ENCODE measurements at regions not wholly inside any gene's neighbourhood (a gene's known extent, or its start where the extent isn't known, plus 50 kb on each side); places are given as distances from the start of the nearest gene placed in this dataset.

DNA sequence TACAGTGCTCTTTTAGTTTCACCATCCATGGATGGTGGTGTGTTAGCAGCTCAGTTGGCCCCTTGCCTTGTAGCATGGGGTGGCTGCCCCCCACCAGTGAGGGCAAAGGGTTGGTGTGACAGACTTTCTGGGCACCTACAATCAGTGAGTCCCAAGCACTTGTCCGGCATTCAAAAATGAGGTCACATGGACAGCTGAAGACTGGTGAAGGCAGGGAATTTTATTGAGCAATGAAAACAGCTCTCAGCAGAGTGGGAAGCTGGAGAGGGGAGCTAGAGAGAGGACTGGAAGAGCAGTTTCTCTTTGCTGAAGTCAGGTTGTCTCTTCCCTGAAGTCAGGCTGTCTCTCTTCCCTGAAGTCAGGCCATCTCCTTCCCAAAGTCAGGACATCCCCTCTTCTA, 1053.2 kb downstream of the SLITRK1 start:
- no peak overlapping the region for H3K4me3 Mint-ChIP-seq
- H3K27ac Mint-ChIP-seq = no peak overlapping the region
- no peaks in the 10 kb centered on the region for H3K27me3 Mint-ChIP-seq (ENCODE audit: low read depth)
- no peak for DNase-seq
- H3K36me3 Mint-ChIP-seq (ENCODE audit: low read depth) = no peaks in the 10 kb centered on the region
- ChIA-PET POLR2A (no interaction called here), CTCF (no interaction called here)
- H3K9me3 Mint-ChIP-seq (ENCODE audit: insufficient read depth) = peaks cover 11% of the 10 kb centered on the region
- no peaks in the 10 kb centered on the region for H3K4me1 Mint-ChIP-seq (ENCODE audit: low read depth)
- no peak for ATAC-seq

DNA sequence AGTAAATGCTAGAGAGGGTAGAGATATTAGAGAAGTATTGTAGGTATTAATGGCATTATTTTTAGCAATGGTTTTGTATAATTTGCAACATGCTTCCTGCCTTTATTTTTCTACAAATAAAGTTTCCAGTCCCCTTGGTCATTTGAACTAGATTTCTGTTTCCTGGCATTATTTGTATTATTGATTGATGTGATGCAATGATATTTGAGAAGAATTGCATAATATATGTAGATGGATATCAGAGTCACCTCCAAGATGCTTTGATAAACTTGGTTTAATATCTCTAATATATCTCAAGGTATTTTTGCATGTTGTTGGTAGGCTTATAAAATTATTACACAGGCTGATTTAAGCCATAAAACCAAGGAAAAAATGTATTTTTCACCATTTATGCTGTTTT, 1054.5 kb downstream of the SLITRK1 start:
- no peaks in the 10 kb centered on the region for H3K4me1 Mint-ChIP-seq (ENCODE audit: low read depth)
- ATAC-seq (no peak), DNase-seq (no peak)
- CTCF ChIA-PET = no interaction called here
- no peaks in the 10 kb centered on the region for H3K36me3 Mint-ChIP-seq (ENCODE audit: low read depth)
- no peaks in the 10 kb centered on the region for H3K27me3 Mint-ChIP-seq (ENCODE audit: low read depth)
- POLR2A ChIA-PET = no interaction called here
- no peak overlapping the region for H3K4me3 Mint-ChIP-seq
- no peak overlapping the region for H3K27ac Mint-ChIP-seq
- peaks cover 11% of the 10 kb centered on the region for H3K9me3 Mint-ChIP-seq (ENCODE audit: insufficient read depth)

DNA sequence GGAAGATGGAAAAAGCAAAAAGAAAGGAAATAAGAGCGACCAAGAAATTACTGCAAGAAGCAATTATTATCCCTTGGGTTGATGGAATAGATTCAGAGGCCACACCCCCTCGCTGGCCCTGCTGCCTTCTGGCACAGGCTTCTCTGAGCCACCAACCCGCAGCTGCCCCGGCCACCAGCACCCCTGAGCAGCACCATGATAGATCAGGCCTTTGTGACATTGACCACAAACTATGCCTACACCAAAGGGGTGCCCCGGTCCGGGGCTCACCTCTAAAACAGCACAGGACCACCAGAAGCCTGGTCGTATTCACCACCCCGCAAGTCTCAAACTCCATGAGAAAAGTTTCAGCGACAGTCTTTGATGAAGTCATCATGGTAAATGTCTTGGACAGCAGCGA, 1059.3 kb downstream of the SLITRK1 start:
- ATAC-seq = no peak
- H3K4me3 Mint-ChIP-seq = no peak overlapping the region
- CTCF ChIA-PET = no interaction called here

DNA sequence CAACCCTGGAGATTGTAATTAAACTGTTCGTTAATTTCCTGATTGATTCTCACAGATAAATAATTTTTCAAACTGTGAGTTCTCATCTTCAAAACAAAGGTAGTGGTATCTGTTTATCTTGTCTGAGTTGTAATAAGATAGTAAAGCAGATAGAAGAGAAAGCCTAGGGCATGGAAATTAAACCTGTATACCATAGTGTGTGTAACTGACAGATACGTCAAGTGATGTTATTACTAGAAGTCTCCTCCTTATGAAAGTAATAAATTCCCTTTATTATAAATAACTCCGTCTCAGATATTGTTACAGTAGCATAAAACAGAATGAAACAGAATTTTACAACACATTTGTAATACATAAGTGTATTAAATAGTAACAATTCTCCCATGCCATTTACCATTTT, 1065.1 kb downstream of the SLITRK1 start:
- H3K4me3 Mint-ChIP-seq = no peak overlapping the region
- CTCF ChIA-PET = no interaction called here
- ATAC-seq (no peak), DNase-seq (no peak)
- no peaks in the 10 kb centered on the region for H3K36me3 Mint-ChIP-seq (ENCODE audit: low read depth)
- H3K4me1 Mint-ChIP-seq (ENCODE audit: low read depth) = no peaks in the 10 kb centered on the region
- H3K27me3 Mint-ChIP-seq (ENCODE audit: low read depth) = no peaks in the 10 kb centered on the region
- peaks cover 24% of the 10 kb centered on the region for H3K9me3 Mint-ChIP-seq (ENCODE audit: insufficient read depth)
- no peak overlapping the region for H3K27ac Mint-ChIP-seq
- POLR2A ChIA-PET = no interaction called here

More for the DNA sequence above, 1059.3 kb downstream of the SLITRK1 start:
- H3K27ac Mint-ChIP-seq = no peak overlapping the region
- H3K4me1 Mint-ChIP-seq (ENCODE audit: low read depth) = no peaks in the 10 kb centered on the region
- H3K27me3 Mint-ChIP-seq (ENCODE audit: low read depth) = no peaks in the 10 kb centered on the region
- no peak for DNase-seq
- POLR2A ChIA-PET = no interaction called here
- peaks cover 7% of the 10 kb centered on the region for H3K9me3 Mint-ChIP-seq (ENCODE audit: insufficient read depth)
- no peaks in the 10 kb centered on the region for H3K36me3 Mint-ChIP-seq (ENCODE audit: low read depth)

DNA sequence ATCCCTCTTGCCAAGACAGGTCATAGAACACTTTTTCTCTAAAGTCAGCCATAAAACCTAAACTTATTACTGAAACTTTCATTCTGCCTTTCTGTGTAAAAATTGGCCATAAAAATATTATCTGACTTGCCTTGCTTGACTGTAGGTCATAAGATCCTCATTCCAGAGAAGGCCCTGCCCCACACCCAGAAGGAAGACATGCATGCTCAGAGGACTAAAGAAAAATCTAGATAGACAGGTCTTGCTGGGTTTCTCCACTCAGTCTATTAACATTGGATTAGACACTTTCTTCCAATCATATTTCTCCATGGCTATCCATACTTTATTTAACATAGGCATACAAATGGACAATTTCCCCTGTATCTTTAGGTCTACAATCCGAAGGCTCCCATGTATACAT, 1066.5 kb downstream of the SLITRK1 start:
- Mint-ChIP-seq H3K4me1 (ENCODE audit: low read depth) (no peaks in the 10 kb centered on the region), H3K36me3 (ENCODE audit: low read depth) (no peaks in the 10 kb centered on the region), H3K4me3 (no peak overlapping the region), H3K27me3 (ENCODE audit: low read depth) (no peaks in the 10 kb centered on the region), H3K27ac (no peak overlapping the region), H3K9me3 (ENCODE audit: insufficient read depth) (peaks cover 30% of the 10 kb centered on the region)
- DNase-seq (no peak), ATAC-seq (no peak)
- CTCF ChIA-PET = no interaction called here
- POLR2A ChIA-PET = no interaction called here

DNA sequence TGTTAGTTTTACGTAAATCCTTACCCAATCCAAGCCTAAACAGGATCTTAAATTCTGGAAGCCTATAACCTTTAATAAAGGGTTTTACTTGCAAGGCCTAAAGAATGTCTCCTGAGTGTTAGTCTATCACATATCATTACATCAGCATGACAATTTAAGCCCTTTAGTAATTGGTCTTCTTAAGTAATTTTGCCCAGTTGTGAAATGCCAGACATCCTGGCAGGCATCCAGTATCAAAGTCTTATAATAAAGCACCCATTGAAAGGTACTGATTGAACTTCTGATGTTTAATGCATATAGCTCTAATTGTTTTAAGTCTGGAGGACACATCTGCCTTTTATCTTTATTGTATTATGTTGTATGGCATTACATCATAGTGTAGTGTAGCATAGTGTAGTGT, 1078.9 kb downstream of the SLITRK1 start:
- ATAC-seq = no peak
- Mint-ChIP-seq H3K27ac (no peak overlapping the region), H3K36me3 (ENCODE audit: low read depth) (no peaks in the 10 kb centered on the region), H3K4me1 (ENCODE audit: low read depth) (no peaks in the 10 kb centered on the region), H3K4me3 (no peak overlapping the region), H3K9me3 (ENCODE audit: insufficient read depth) (peaks cover 9% of the 10 kb centered on the region), H3K27me3 (ENCODE audit: low read depth) (no peaks in the 10 kb centered on the region)
- ChIA-PET CTCF (no interaction called here), POLR2A (no interaction called here)
- no peak for DNase-seq

DNA sequence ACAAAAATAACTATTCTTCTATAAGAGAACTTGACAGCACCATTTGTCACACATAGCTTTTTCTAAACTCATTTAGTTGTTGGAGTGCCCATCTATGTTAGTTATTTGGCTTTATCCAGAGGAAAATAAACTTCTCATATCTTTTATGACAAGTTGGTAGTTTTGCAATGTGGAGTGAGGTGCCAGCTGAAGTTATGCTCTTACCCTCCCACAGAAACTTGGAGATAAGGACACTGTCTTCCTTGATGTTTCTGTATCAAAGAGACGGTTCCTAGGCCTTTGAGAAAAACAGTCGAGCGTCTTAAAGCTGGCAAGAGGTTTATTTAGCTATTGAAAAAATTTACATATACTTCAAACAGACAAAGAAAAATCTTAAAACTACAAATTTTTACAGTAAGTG, 1079.7 kb downstream of the SLITRK1 start:
- ATAC-seq = no peak
- H3K27ac Mint-ChIP-seq = no peak overlapping the region
- ChIA-PET CTCF (no interaction called here), POLR2A (no interaction called here)
- H3K4me1 Mint-ChIP-seq (ENCODE audit: low read depth) = no peaks in the 10 kb centered on the region
- no peak overlapping the region for H3K4me3 Mint-ChIP-seq
- H3K36me3 Mint-ChIP-seq (ENCODE audit: low read depth) = no peaks in the 10 kb centered on the region
- no peaks in the 10 kb centered on the region for H3K27me3 Mint-ChIP-seq (ENCODE audit: low read depth)
- DNase-seq = no peak
- H3K9me3 Mint-ChIP-seq (ENCODE audit: insufficient read depth) = peaks cover 9% of the 10 kb centered on the region

DNA sequence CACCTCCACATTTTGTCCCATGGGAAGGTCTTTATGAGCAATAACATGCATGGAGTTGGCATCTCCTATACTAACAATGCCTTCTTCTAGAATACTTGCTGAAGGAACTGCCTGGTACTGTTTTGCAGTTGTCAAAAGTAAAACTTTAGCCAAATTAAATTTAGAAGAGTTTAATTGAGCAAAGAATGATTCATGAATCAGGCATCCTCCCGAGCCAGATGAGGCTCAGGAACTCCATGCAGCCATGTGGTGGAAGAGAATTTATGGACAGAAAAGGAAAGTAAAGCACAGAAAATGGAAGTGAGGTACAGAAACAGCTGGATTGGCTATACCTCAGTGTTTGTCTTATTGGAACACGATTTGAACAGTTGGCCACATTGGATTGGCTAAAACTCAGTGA, 1081.9 kb downstream of the SLITRK1 start:
- ChIA-PET POLR2A (no interaction called here), CTCF (no interaction called here)
- DNase-seq = no peak
- Mint-ChIP-seq H3K27ac (no peak overlapping the region), H3K9me3 (ENCODE audit: insufficient read depth) (peaks cover 9% of the 10 kb centered on the region), H3K4me3 (no peak overlapping the region), H3K27me3 (ENCODE audit: low read depth) (no peaks in the 10 kb centered on the region), H3K4me1 (ENCODE audit: low read depth) (no peaks in the 10 kb centered on the region), H3K36me3 (ENCODE audit: low read depth) (no peaks in the 10 kb centered on the region)
- ATAC-seq = no peak

DNA sequence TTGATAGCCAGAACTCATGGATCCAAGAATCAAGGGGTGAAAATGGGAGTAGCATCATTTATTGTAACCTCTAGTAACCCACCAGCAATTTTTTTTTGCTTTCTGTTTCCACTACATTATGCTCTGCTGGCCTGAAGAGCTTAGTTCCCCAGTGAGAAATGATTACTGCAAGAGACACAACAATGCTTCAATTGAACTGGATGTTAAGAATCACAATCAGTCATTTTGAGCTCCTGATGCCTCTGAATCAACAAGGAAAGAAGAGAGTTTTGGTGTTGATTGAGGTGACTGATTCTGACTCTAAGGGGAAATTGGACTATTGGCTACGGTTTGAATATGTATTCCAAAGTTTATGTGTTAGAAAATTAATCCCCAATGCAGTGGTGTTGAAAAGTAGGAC, 1084.4 kb downstream of the SLITRK1 start:
- Mint-ChIP-seq H3K9me3 (ENCODE audit: insufficient read depth) (peaks cover 12% of the 10 kb centered on the region), H3K36me3 (ENCODE audit: low read depth) (no peaks in the 10 kb centered on the region), H3K4me1 (ENCODE audit: low read depth) (no peaks in the 10 kb centered on the region), H3K4me3 (no peak overlapping the region), H3K27ac (no peak overlapping the region), H3K27me3 (ENCODE audit: low read depth) (no peaks in the 10 kb centered on the region)
- CTCF ChIA-PET = no interaction called here
- POLR2A ChIA-PET = no interaction called here
- ATAC-seq (no peak), DNase-seq (no peak)

DNA sequence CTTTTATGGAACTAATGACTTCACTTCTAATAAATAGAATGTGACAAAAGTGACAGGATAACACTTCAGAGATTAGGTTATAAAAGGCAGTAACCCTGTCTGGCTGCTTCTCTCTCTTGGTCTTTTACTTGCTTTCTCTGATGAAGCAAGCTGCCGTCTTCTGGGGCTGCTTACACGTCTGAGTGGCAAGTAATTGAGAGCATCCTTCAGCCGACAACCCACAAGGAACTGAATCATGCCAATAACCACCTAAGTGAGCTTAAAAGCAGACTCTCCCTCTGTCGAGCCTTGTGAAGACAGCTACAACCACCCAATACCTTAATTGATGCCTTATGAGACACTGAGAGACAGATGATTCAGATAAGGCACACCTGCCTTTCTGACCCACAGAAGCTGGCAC, 1091.2 kb downstream of the SLITRK1 start:
- ChIA-PET POLR2A (no interaction called here), CTCF (no interaction called here)
- Mint-ChIP-seq H3K4me1 (ENCODE audit: low read depth) (no peaks in the 10 kb centered on the region), H3K27ac (no peak overlapping the region), H3K4me3 (no peak overlapping the region), H3K27me3 (ENCODE audit: low read depth) (no peaks in the 10 kb centered on the region), H3K9me3 (ENCODE audit: insufficient read depth) (peaks cover 4% of the 10 kb centered on the region), H3K36me3 (ENCODE audit: low read depth) (no peaks in the 10 kb centered on the region)
- no peak for ATAC-seq
- no peak for DNase-seq

DNA sequence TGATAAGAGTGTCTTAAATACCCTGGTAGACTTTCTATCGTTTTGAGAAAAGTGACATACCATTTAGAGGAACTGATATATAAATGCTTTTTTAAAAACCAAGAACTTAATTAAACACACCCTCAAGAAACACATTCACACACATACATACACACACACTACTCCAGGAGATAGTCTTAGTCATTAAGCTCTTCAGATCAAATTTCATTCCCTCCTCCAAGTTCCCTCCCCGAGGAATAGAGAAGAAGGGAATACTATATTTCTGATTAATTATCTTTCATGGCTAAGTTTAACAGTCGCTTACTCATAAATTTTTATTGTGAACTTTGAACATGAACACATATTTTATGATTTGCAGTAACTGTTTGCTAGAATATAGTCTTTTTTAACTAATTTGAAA, 1109.5 kb downstream of the SLITRK1 start:
- ATAC-seq = no peak
- no peak overlapping the region for H3K27ac Mint-ChIP-seq
- H3K36me3 Mint-ChIP-seq (ENCODE audit: low read depth) = no peaks in the 10 kb centered on the region
- no peaks in the 10 kb centered on the region for H3K27me3 Mint-ChIP-seq (ENCODE audit: low read depth)
- no peaks in the 10 kb centered on the region for H3K4me1 Mint-ChIP-seq (ENCODE audit: low read depth)
- no peak for DNase-seq
- peaks cover 11% of the 10 kb centered on the region for H3K9me3 Mint-ChIP-seq (ENCODE audit: insufficient read depth)
- ChIA-PET CTCF (no interaction called here), POLR2A (no interaction called here)
- no peak overlapping the region for H3K4me3 Mint-ChIP-seq

DNA sequence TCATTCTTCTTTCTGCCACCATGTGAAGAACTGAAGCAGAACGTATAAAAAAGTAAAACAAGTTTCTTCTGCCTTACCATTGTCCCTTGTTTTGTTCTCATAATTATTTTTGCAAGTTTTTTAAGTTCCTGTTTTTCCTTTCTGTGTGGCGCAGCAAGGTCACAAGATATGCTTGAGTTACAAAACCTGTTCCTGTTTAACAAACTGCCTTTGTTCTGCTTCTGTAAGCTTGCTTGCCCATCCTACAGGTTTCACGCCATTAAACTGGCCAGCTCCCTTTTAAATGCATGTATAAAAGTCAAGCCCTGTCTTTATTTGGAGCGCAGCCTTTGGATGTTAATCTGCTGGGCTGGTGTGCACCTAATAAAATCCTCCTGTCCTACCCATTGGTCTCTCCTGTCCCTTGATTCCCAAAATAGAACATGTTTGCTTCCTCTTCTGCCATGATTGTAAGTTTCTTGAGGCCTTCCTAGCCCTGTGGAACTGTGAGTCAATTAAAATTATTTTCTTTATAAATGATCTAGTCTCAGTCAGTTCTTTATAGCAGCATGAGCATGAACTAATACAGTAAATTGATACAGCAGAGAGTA, 1115.4 kb downstream of the SLITRK1 start:
- DNase-seq (no peak), ATAC-seq (no peak)
- Mint-ChIP-seq H3K9me3 (ENCODE audit: insufficient read depth) (peaks cover 11% of the 10 kb centered on the region), H3K4me1 (ENCODE audit: low read depth) (no peaks in the 10 kb centered on the region), H3K4me3 (no peak overlapping the region), H3K27ac (no peak overlapping the region), H3K36me3 (ENCODE audit: low read depth) (no peaks in the 10 kb centered on the region), H3K27me3 (ENCODE audit: low read depth) (no peaks in the 10 kb centered on the region)
- POLR2A ChIA-PET = no interaction called here
- CTCF ChIA-PET = no interaction called here

DNA sequence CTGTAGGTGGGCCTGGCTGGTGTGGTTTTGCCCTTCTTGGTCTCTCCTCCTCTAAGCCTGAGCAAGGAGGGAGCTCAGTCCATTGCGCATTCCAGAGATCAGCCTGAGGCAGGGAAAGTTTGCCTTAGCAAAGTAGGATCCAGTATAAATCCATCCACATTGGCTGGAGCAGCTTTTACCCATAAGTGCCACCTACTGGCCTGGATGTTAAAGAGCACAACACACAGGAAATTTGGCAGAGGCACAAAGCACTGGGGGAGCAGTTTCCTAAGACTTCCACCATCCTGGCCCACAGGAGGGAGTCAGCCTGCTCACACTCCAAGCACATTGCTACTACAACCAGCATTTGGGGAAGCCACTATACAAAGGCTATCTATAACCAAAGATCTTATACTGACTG, 1124.2 kb downstream of the SLITRK1 start:
- Mint-ChIP-seq H3K27ac (no peak overlapping the region), H3K9me3 (ENCODE audit: insufficient read depth) (peaks cover 12% of the 10 kb centered on the region), H3K4me3 (no peak overlapping the region), H3K4me1 (ENCODE audit: low read depth) (no peaks in the 10 kb centered on the region), H3K36me3 (ENCODE audit: low read depth) (no peaks in the 10 kb centered on the region), H3K27me3 (ENCODE audit: low read depth) (no peaks in the 10 kb centered on the region)
- CTCF ChIA-PET = no interaction called here
- ATAC-seq (no peak), DNase-seq (no peak)
- POLR2A ChIA-PET = no interaction called here
